ENCODE measurements at regions not wholly inside any gene's neighbourhood (a gene's known extent, or its start where the extent isn't known, plus 50 kb on each side); places are given as distances from the start of the nearest gene placed in this dataset.

- TF ChIP-seq ZBTB40 (IDR thresholded peaks at IDR 0.05; ENCODE audit: borderline replicate concordance) (no peak), MTA2 (IDR thresholded peaks at IDR 0.05; ENCODE audit: low read depth) (peak; percentile 73), MEF2A (IDR thresholded peaks at IDR 0.05; ENCODE audit: insufficient read depth, low read depth, low read length) (0 out of 2 replicates have a peak, but pooled peaks have one; percentile 10), CREM (IDR thresholded peaks at IDR 0.05; ENCODE audit: low read depth) (no peak), E4F1 (IDR thresholded peaks at IDR 0.05; ENCODE audit: borderline replicate concordance, partially characterized antibody) (no peak), TBL1XR1 (IDR thresholded peaks at IDR 0.05; ENCODE audit: low read depth, low read length) (no peak), MLLT1 (IDR thresholded peaks at IDR 0.05) (no peak), SIN3A (IDR thresholded peaks at IDR 0.05; ENCODE audit: low read depth, low read length) (no peak), NFXL1 (IDR thresholded peaks at IDR 0.05; ENCODE audit: borderline replicate concordance) (no peak), YY1 (IDR thresholded peaks at IDR 0.05; ENCODE audit: low read depth, low read length) (no peak), RELA (IDR thresholded peaks at IDR 0.05; ENCODE audit: borderline replicate concordance, partially characterized antibody) (no peak), RELB (IDR thresholded peaks at IDR 0.05; ENCODE audit: low read depth) (no peak), NFIC (IDR thresholded peaks at IDR 0.05; ENCODE audit: low read depth, low read length) (0 out of 2 replicates have a peak, but pooled peaks have one; percentile 24), IRF5 (IDR thresholded peaks at IDR 0.05; ENCODE audit: borderline replicate concordance) (no peak), BMI1 (IDR thresholded peaks at IDR 0.05; ENCODE audit: borderline replicate concordance) (no peak), EGR1 (IDR thresholded peaks at IDR 0.05; ENCODE audit: borderline replicate concordance in 1 of 2, low read depth in 2 of 2, low read length in 2 of 2) (no peak), TARDBP (IDR thresholded peaks at IDR 0.05; ENCODE audit: borderline replicate concordance) (no peak), MXI1 (IDR thresholded peaks at IDR 0.05; ENCODE audit: low read depth, low read length) (no peak), SREBF2 (IDR thresholded peaks at IDR 0.05; ENCODE audit: low read length) (no peak)
These were observed 240.8 kb downstream of the BCL11A start (continued) for GRCh38 chr2:60312618-60313017.

All from GM12878 (cell line).